Sigmoid colon (tissue), 3 donors: ENCODE measurements at regions not wholly inside any gene's neighbourhood (a gene's known extent, or its start where the extent isn't known, plus 50 kb on each side); places are given as distances from the start of the nearest gene placed in this dataset.

Experiments
- CTCF ChIP-seq, 4 experiments: fragments of 450-650 bp in 3 of 4; fragments of 200-600 bp in 1 of 4; IDR thresholded peaks; one replicate each; pipeline ENCODE4 v1.5.1; 2016 to 2019; ENCODE audit warnings: antibody characterized with exemption in 4 of 4, mild to moderate bottlenecking in 3 of 4, moderate library complexity in 2 of 4
- POLR2A ChIP-seq, 2 donors: fragments of 450-650 bp; IDR thresholded peaks; one replicate each; pipeline ENCODE4 v1.6.1; 2016; ENCODE audit warnings: antibody characterized with exemption in 2 of 2, mild to moderate bottlenecking in 2 of 2, moderate library complexity in 2 of 2

GRCh38 chr14:104477666-104478380 lies 101.7 kb upstream of the C14orf180 start:
- TF ChIP-seq CTCF (IDR thresholded peaks at IDR 0.05) (no peak), POLR2A (IDR thresholded peaks at IDR 0.05) (no peak)
